ENCODE measurements at regions not wholly inside any gene's neighbourhood (a gene's known extent, or its start where the extent isn't known, plus 50 kb on each side); places are given as distances from the start of the nearest gene placed in this dataset.

- Histone ChIP-seq H3K4me1 (ENCODE audit: control insufficient read depth, insufficient read depth, low read length) (no peaks in the 10 kb centered on the region), H3K36me3 (ENCODE audit: control insufficient read depth, insufficient read depth, low read length) (no peaks in the 10 kb centered on the region), H3K4me3 (ENCODE audit: low read depth, low read length) (no peak overlapping the region), H3K9ac (ENCODE audit: low read depth, low read length) (no peak overlapping the region), H3K27ac (ENCODE audit: low read depth, low read length) (no peak overlapping the region), H3K27me3 (ENCODE audit: control insufficient read depth, insufficient read depth, low read length) (no peaks in the 10 kb centered on the region), H3K9me3 (ENCODE audit: control insufficient read depth, insufficient read depth, low read length) (no peaks in the 10 kb centered on the region)
Measured at GRCh38 chr9:13756943-13757342, 477.5 kb upstream of the MPDZ start.

GRCh38 chr9:13755551-13755950 is 476.1 kb upstream of the MPDZ start:
- no peak overlapping the region for H3K4me3 ChIP-seq (ENCODE audit: low read depth, low read length)
- H3K9ac ChIP-seq (ENCODE audit: low read depth, low read length) = no peak overlapping the region
- no peaks in the 10 kb centered on the region for H3K36me3 ChIP-seq (ENCODE audit: control insufficient read depth, insufficient read depth, low read length)
- no peaks in the 10 kb centered on the region for H3K27me3 ChIP-seq (ENCODE audit: control insufficient read depth, insufficient read depth, low read length)
- no peaks in the 10 kb centered on the region for H3K9me3 ChIP-seq (ENCODE audit: control insufficient read depth, insufficient read depth, low read length)
- no peaks in the 10 kb centered on the region for H3K4me1 ChIP-seq (ENCODE audit: control insufficient read depth, insufficient read depth, low read length)
- no peak overlapping the region for H3K27ac ChIP-seq (ENCODE audit: low read depth, low read length)

- H3K36me3 ChIP-seq (ENCODE audit: control insufficient read depth, insufficient read depth, low read length) = no peaks in the 10 kb centered on the region
- H3K9me3 ChIP-seq (ENCODE audit: control insufficient read depth, insufficient read depth, low read length) = no peaks in the 10 kb centered on the region
- H3K9ac ChIP-seq (ENCODE audit: low read depth, low read length) = no peak overlapping the region
- H3K27ac ChIP-seq (ENCODE audit: low read depth, low read length) = no peak overlapping the region
- H3K4me3 ChIP-seq (ENCODE audit: low read depth, low read length) = no peak overlapping the region
- no peaks in the 10 kb centered on the region for H3K27me3 ChIP-seq (ENCODE audit: control insufficient read depth, insufficient read depth, low read length)
- no peaks in the 10 kb centered on the region for H3K4me1 ChIP-seq (ENCODE audit: control insufficient read depth, insufficient read depth, low read length)
Measured at GRCh38 chr9:13750639-13751038, 471.1 kb upstream of the MPDZ start.

GRCh38 chr9:13750061-13750460 is 470.6 kb upstream of the MPDZ start:
- no peaks in the 10 kb centered on the region for H3K36me3 ChIP-seq (ENCODE audit: control insufficient read depth, insufficient read depth, low read length)
- no peaks in the 10 kb centered on the region for H3K27me3 ChIP-seq (ENCODE audit: control insufficient read depth, insufficient read depth, low read length)
- H3K9me3 ChIP-seq (ENCODE audit: control insufficient read depth, insufficient read depth, low read length) = no peaks in the 10 kb centered on the region
- H3K27ac ChIP-seq (ENCODE audit: low read depth, low read length) = no peak overlapping the region
- H3K4me1 ChIP-seq (ENCODE audit: control insufficient read depth, insufficient read depth, low read length) = no peaks in the 10 kb centered on the region
- no peak overlapping the region for H3K9ac ChIP-seq (ENCODE audit: low read depth, low read length)
- H3K4me3 ChIP-seq (ENCODE audit: low read depth, low read length) = no peak overlapping the region

GRCh38 chr9:13746876-13747275 is 467.4 kb upstream of the MPDZ start:
- H3K4me3 ChIP-seq (ENCODE audit: low read depth, low read length) = no peak overlapping the region
- no peaks in the 10 kb centered on the region for H3K27me3 ChIP-seq (ENCODE audit: control insufficient read depth, insufficient read depth, low read length)
- no peaks in the 10 kb centered on the region for H3K4me1 ChIP-seq (ENCODE audit: control insufficient read depth, insufficient read depth, low read length)
- H3K9me3 ChIP-seq (ENCODE audit: control insufficient read depth, insufficient read depth, low read length) = no peaks in the 10 kb centered on the region
- no peak overlapping the region for H3K9ac ChIP-seq (ENCODE audit: low read depth, low read length)
- H3K27ac ChIP-seq (ENCODE audit: low read depth, low read length) = no peak overlapping the region
- no peaks in the 10 kb centered on the region for H3K36me3 ChIP-seq (ENCODE audit: control insufficient read depth, insufficient read depth, low read length)

GRCh38 chr9:13744261-13744901 is 464.9 kb upstream of the MPDZ start:
- no peaks in the 10 kb centered on the region for H3K27me3 ChIP-seq (ENCODE audit: control insufficient read depth, insufficient read depth, low read length)
- no peak overlapping the region for H3K9ac ChIP-seq (ENCODE audit: low read depth, low read length)
- H3K9me3 ChIP-seq (ENCODE audit: control insufficient read depth, insufficient read depth, low read length) = no peaks in the 10 kb centered on the region
- H3K27ac ChIP-seq (ENCODE audit: low read depth, low read length) = no peak overlapping the region
- H3K36me3 ChIP-seq (ENCODE audit: control insufficient read depth, insufficient read depth, low read length) = no peaks in the 10 kb centered on the region
- H3K4me1 ChIP-seq (ENCODE audit: control insufficient read depth, insufficient read depth, low read length) = no peaks in the 10 kb centered on the region
- H3K4me3 ChIP-seq (ENCODE audit: low read depth, low read length) = no peak overlapping the region

- Histone ChIP-seq H3K4me3 (ENCODE audit: low read depth, low read length) (no peak overlapping the region), H3K4me1 (ENCODE audit: control insufficient read depth, insufficient read depth, low read length) (no peaks in the 10 kb centered on the region), H3K36me3 (ENCODE audit: control insufficient read depth, insufficient read depth, low read length) (no peaks in the 10 kb centered on the region), H3K9me3 (ENCODE audit: control insufficient read depth, insufficient read depth, low read length) (no peaks in the 10 kb centered on the region), H3K9ac (ENCODE audit: low read depth, low read length) (no peak overlapping the region), H3K27me3 (ENCODE audit: control insufficient read depth, insufficient read depth, low read length) (no peaks in the 10 kb centered on the region), H3K27ac (ENCODE audit: low read depth, low read length) (no peak overlapping the region)
Measured at GRCh38 chr9:13737885-13738284, 458.4 kb upstream of the MPDZ start.

GRCh38 chr9:13735181-13735580 is 455.7 kb upstream of the MPDZ start:
- Histone ChIP-seq H3K9ac (ENCODE audit: low read depth, low read length) (no peak overlapping the region), H3K4me3 (ENCODE audit: low read depth, low read length) (no peak overlapping the region), H3K9me3 (ENCODE audit: control insufficient read depth, insufficient read depth, low read length) (no peaks in the 10 kb centered on the region)

GRCh38 chr9:13734601-13735000 is 455.1 kb upstream of the MPDZ start:
- H3K9ac ChIP-seq (ENCODE audit: low read depth, low read length) = no peak overlapping the region

More at GRCh38 chr9:13735181-13735580, 455.7 kb upstream of the MPDZ start:
- Histone ChIP-seq H3K27ac (ENCODE audit: low read depth, low read length) (no peak overlapping the region), H3K36me3 (ENCODE audit: control insufficient read depth, insufficient read depth, low read length) (no peaks in the 10 kb centered on the region), H3K4me1 (ENCODE audit: control insufficient read depth, insufficient read depth, low read length) (no peaks in the 10 kb centered on the region), H3K27me3 (ENCODE audit: control insufficient read depth, insufficient read depth, low read length) (no peaks in the 10 kb centered on the region)

GRCh38 chr9:13732290-13732689 is 452.8 kb upstream of the MPDZ start:
- Histone ChIP-seq H3K9me3 (ENCODE audit: control insufficient read depth, insufficient read depth, low read length) (no peaks in the 10 kb centered on the region), H3K4me3 (ENCODE audit: low read depth, low read length) (no peak overlapping the region), H3K9ac (ENCODE audit: low read depth, low read length) (no peak overlapping the region), H3K4me1 (ENCODE audit: control insufficient read depth, insufficient read depth, low read length) (no peaks in the 10 kb centered on the region), H3K27me3 (ENCODE audit: control insufficient read depth, insufficient read depth, low read length) (no peaks in the 10 kb centered on the region), H3K36me3 (ENCODE audit: control insufficient read depth, insufficient read depth, low read length) (no peaks in the 10 kb centered on the region), H3K27ac (ENCODE audit: low read depth, low read length) (no peak overlapping the region)

More at GRCh38 chr9:13734601-13735000, 455.1 kb upstream of the MPDZ start:
- H3K27me3 ChIP-seq (ENCODE audit: control insufficient read depth, insufficient read depth, low read length) = no peaks in the 10 kb centered on the region
- no peaks in the 10 kb centered on the region for H3K4me1 ChIP-seq (ENCODE audit: control insufficient read depth, insufficient read depth, low read length)
- H3K36me3 ChIP-seq (ENCODE audit: control insufficient read depth, insufficient read depth, low read length) = no peaks in the 10 kb centered on the region
- no peaks in the 10 kb centered on the region for H3K9me3 ChIP-seq (ENCODE audit: control insufficient read depth, insufficient read depth, low read length)
- H3K4me3 ChIP-seq (ENCODE audit: low read depth, low read length) = no peak overlapping the region
- H3K27ac ChIP-seq (ENCODE audit: low read depth, low read length) = no peak overlapping the region

GRCh38 chr9:13731637-13732036 is 452.1 kb upstream of the MPDZ start:
- H3K27ac ChIP-seq (ENCODE audit: low read depth, low read length) = no peak overlapping the region
- no peaks in the 10 kb centered on the region for H3K36me3 ChIP-seq (ENCODE audit: control insufficient read depth, insufficient read depth, low read length)
- H3K4me1 ChIP-seq (ENCODE audit: control insufficient read depth, insufficient read depth, low read length) = no peaks in the 10 kb centered on the region
- H3K9me3 ChIP-seq (ENCODE audit: control insufficient read depth, insufficient read depth, low read length) = no peaks in the 10 kb centered on the region
- H3K27me3 ChIP-seq (ENCODE audit: control insufficient read depth, insufficient read depth, low read length) = no peaks in the 10 kb centered on the region
- H3K4me3 ChIP-seq (ENCODE audit: low read depth, low read length) = no peak overlapping the region
- no peak overlapping the region for H3K9ac ChIP-seq (ENCODE audit: low read depth, low read length)

Measured in HUES48 (cell line).